ENCODE measurements at regions not wholly inside any gene's neighbourhood (a gene's known extent, or its start where the extent isn't known, plus 50 kb on each side); places are given as distances from the start of the nearest gene placed in this dataset.
"Not testable (repeated sequence)": the region's sequence is repeated elsewhere in the genome, so short reads cannot be mapped to it uniquely, and the experiment has no call there.

GRCh38 chr3:6394944-6395343, 466.0 kb upstream of the GRM7 start:
- intact Hi-C loops (cut with micrococcal nuclease) = no loop called here

GRCh38 chr3:6396631-6397030, 464.3 kb upstream of the GRM7 start:
- intact Hi-C loops (cut with micrococcal nuclease) = no loop called here

- intact Hi-C loops (cut with micrococcal nuclease) = not testable (repeated sequence)
These were observed 458.2 kb upstream of the GRM7 start for GRCh38 chr3:6402666-6403065.

GRCh38 chr3:6406923-6407322, 454.0 kb upstream of the GRM7 start:
- intact Hi-C loops (cut with micrococcal nuclease) = not testable (repeated sequence)

GRCh38 chr3:6416049-6416661, 444.8 kb upstream of the GRM7 start:
- intact Hi-C loops (cut with micrococcal nuclease) = no loop called here

GRCh38 chr3:6417174-6417573, 443.7 kb upstream of the GRM7 start:
- intact Hi-C loops (cut with micrococcal nuclease) = no loop called here

GRCh38 chr3:6418485-6418884, 442.4 kb upstream of the GRM7 start:
- intact Hi-C loops (cut with micrococcal nuclease) = no loop called here

- intact Hi-C loops (cut with micrococcal nuclease) = no loop called here
These were observed 439.1 kb upstream of the GRM7 start for GRCh38 chr3:6421666-6422445.

GRCh38 chr3:6425289-6425820, 435.6 kb upstream of the GRM7 start:
- intact Hi-C loops (cut with micrococcal nuclease) = no loop called here

GRCh38 chr3:6428276-6428675, 432.6 kb upstream of the GRM7 start:
- intact Hi-C loops (cut with micrococcal nuclease) = not testable (repeated sequence)

- intact Hi-C loops (cut with micrococcal nuclease) = no loop called here
These were observed 425.0 kb upstream of the GRM7 start for GRCh38 chr3:6435951-6436350.

- intact Hi-C loops (cut with micrococcal nuclease) = no loop called here
These were observed 423.3 kb upstream of the GRM7 start for GRCh38 chr3:6437631-6438030.

GRCh38 chr3:6438031-6438430, 422.9 kb upstream of the GRM7 start:
- intact Hi-C loops (cut with micrococcal nuclease) = no loop called here

- intact Hi-C loops (cut with micrococcal nuclease) = no loop called here
These were observed 421.7 kb upstream of the GRM7 start for GRCh38 chr3:6439226-6439625.

GRCh38 chr3:6439824-6440223, 421.1 kb upstream of the GRM7 start:
- intact Hi-C loops (cut with micrococcal nuclease) = no loop called here

- intact Hi-C loops (cut with micrococcal nuclease) = no loop called here
These were observed 415.8 kb upstream of the GRM7 start for GRCh38 chr3:6444888-6445658.

- intact Hi-C loops (cut with micrococcal nuclease) = no loop called here
These were observed 413.6 kb upstream of the GRM7 start for GRCh38 chr3:6447166-6447801.

- intact Hi-C loops (cut with micrococcal nuclease) = no loop called here
These were observed 412.9 kb upstream of the GRM7 start for GRCh38 chr3:6448011-6448410.

GRCh38 chr3:6449099-6449498, 411.8 kb upstream of the GRM7 start:
- intact Hi-C loops (cut with micrococcal nuclease) = no loop called here

- intact Hi-C loops (cut with micrococcal nuclease) = no loop called here
These were observed 407.9 kb upstream of the GRM7 start for GRCh38 chr3:6452974-6453373.

- intact Hi-C loops (cut with micrococcal nuclease) = no loop called here
These were observed 405.9 kb upstream of the GRM7 start for GRCh38 chr3:6455031-6455430.

- intact Hi-C loops (cut with micrococcal nuclease) = no loop called here
These were observed 393.7 kb upstream of the GRM7 start for GRCh38 chr3:6467186-6467585.
